ENCODE measurements at regions not wholly inside any gene's neighbourhood (a gene's known extent, or its start where the extent isn't known, plus 50 kb on each side); places are given as distances from the start of the nearest gene placed in this dataset.

DNA sequence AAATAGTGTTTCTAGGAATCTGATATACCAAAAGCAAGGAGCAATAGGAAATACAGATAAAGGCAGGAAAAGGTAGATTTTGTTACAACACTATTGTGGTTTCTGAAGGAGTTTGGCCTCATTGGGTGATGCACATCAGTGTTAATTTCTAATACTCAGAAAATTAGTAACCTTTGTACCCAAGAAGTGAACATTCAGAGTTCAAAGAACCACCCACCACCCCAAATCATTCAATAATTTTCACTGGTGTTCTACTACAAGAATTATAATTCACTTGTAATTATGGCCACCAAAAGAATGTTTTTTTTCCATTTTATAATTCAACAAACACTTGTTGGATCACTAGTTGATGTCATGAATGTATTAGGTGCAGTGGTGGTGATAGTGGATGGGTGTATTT, 183.3 kb downstream of the UBE2E3 start:
- POLR2A ChIA-PET (ENCODE audit: partially characterized antibody) = interaction anchor here (0.7 to 3.7 kb wide), 6 partner anchors 19 to 294 kb away, joined by 3 to 28 read pairs (median 12); partner anchors contain the start of gene ITGA4

DNA sequence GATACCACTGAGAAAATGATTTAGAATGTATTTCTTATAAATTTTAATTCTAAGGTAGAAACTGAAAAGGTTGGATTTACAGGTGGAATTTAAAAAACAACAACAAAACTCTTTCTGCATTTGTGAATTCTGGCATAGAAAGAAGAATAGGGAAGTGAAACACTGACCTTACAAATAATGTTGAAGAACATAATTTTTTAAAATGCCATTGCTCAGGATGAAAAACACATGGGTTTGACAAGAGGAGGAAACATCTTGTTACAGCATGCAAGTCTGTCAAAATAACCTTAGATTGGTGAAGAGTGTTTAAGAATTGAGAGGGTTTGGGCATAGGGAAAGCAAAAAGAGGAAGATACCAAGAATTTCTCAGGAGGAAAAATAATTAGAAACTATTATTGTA, 184.3 kb downstream of the UBE2E3 start:
- Histone ChIP-seq H3K4me1 (ENCODE audit: insufficient read depth, low read length) (peaks cover 44% of the 10 kb centered on the region), H3K4me3 (ENCODE audit: low read length in 2 of 2) (peak overlapping the region in 1 of 2 donors; percentile 42), H3K9me3 (ENCODE audit: control insufficient read depth in 1 of 2, low read length in 2 of 2) (no peaks in the 10 kb centered on the region), H3K36me3 (ENCODE audit: insufficient read depth, low read length) (no peaks in the 10 kb centered on the region), H3K27me3 (ENCODE audit: insufficient read depth, low read length) (no peaks in the 10 kb centered on the region), H3K27ac (ENCODE audit: low read depth, low read length) (peak overlapping the region; percentile 53)
- ChIA-PET POLR2A (ENCODE audit: partially characterized antibody) (interaction anchor here (0.7 to 3.7 kb wide), 19 partner anchors 9 to 293 kb away, joined by 3 to 28 read pairs (median 5); partner anchors contain the start of gene ITGA4), CTCF (ENCODE audit: partially characterized antibody) (interaction anchor here (1.4 to 1.9 kb wide), 3 partner anchors 10 to 60 kb away, joined by 4 to 7 read pairs (median 5); no protein-coding TSS in a partner anchor)
- Mint-ChIP-seq H3K9me3 (peaks cover 6 to 29% (median 24%) of the 10 kb centered on the region in 8 donors), H3K4me1 (peaks cover 28 to 60% (median 47%) of the 10 kb centered on the region in 4 donors), H3K36me3 (peaks cover 23 to 38% of the 10 kb centered on the region in 2 donors), H3K27ac (peak overlapping the region; percentile 88 to 98 (median 95)), H3K27me3 (no peaks in the 10 kb centered on the region), H3K4me3 (peak overlapping the region; percentile 45 to 83 (median 78))
- no peak for DNase-seq
- intact Hi-C loops (cut with micrococcal nuclease) = loop anchor here (1.0 to 2.0 kb wide), 4 partner anchors 14 to 40 kb away; no protein-coding TSS in a partner anchor

More for the DNA sequence above, 183.3 kb downstream of the UBE2E3 start:
- Histone ChIP-seq H3K4me3 (ENCODE audit: low read length in 2 of 2) (no peak overlapping the region), H3K27ac (ENCODE audit: low read depth, low read length) (peak overlapping the region; percentile 28), H3K27me3 (ENCODE audit: insufficient read depth, low read length) (no peaks in the 10 kb centered on the region), H3K9me3 (ENCODE audit: control insufficient read depth in 1 of 2, low read length in 2 of 2) (no peaks in the 10 kb centered on the region), H3K4me1 (ENCODE audit: insufficient read depth, low read length) (peaks cover 38% of the 10 kb centered on the region), H3K36me3 (ENCODE audit: insufficient read depth, low read length) (no peaks in the 10 kb centered on the region)
- H3K9me3 Mint-ChIP-seq = peaks cover 6 to 31% (median 24%) of the 10 kb centered on the region in 8 donors
- no peak for DNase-seq
- intact Hi-C loops (cut with micrococcal nuclease) = loop anchor here (2.0 kb wide), 3 partner anchors 13 to 39 kb away; no protein-coding TSS in a partner anchor
- H3K27ac Mint-ChIP-seq = peak overlapping the region; percentile 54 to 96 (median 83)
- no peaks in the 10 kb centered on the region for H3K27me3 Mint-ChIP-seq
- peaks cover 23 to 44% of the 10 kb centered on the region in 2 donors for H3K36me3 Mint-ChIP-seq
- H3K4me1 Mint-ChIP-seq = peaks cover 23 to 55% (median 43%) of the 10 kb centered on the region in 4 donors
- peak overlapping the region in 7 of 8 donors; percentile 4 to 73 (median 65) for H3K4me3 Mint-ChIP-seq
- CTCF ChIA-PET (ENCODE audit: partially characterized antibody) = no interaction called here

DNA sequence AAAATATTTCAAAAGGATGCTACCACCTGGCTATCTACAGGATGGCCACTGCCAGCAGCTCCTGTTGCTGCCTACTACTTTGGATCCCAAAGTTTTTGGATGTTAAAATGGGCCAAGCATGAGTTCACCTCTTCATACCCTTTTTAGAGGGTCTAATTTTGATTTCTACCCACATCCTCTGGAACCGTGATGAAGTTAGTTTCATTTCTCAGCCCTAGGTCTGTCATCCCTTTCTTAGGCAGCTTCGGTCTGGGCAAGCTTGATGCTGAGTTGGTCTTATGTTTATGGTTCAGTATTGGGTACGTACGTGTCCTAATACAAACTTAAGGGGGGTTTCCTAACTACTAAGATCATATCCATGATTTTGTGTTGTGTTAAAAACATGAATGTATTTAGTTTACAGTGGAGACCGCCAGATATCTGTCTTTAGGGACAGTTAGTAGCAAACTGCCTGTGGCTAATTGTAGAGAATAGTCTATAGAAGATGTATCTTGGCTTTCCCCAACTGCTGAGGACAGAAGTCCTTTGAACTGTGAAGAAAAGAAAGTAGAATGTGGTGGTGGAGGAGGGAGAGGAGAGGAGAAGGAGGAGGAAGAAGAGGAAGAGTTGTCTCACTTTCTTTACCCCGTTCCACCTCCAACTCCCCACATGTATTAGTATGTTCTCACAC, 184.9 kb downstream of the UBE2E3 start:
- peak in 3 of 5 donors; percentile 53 to 57 (median 57) for DNase-seq
- peak overlapping the region; percentile 53 for H3K27ac ChIP-seq (ENCODE audit: low read depth, low read length)
- intact Hi-C loops (cut with micrococcal nuclease) = loop anchor here (1.0 to 2.0 kb wide), 4 partner anchors 13 to 41 kb away; no protein-coding TSS in a partner anchor
- Mint-ChIP-seq H3K27me3 (no peaks in the 10 kb centered on the region), H3K9me3 (peaks cover 5 to 33% (median 22%) of the 10 kb centered on the region in 8 donors), H3K4me1 (peaks cover 33 to 66% (median 50%) of the 10 kb centered on the region in 4 donors), H3K4me3 (peak overlapping the region in 7 of 8 donors; percentile 45 to 83 (median 78)), H3K27ac (peak overlapping the region; percentile 88 to 98 (median 95)), H3K36me3 (peaks cover 20 to 35% of the 10 kb centered on the region in 2 donors)
- peaks cover 50% of the 10 kb centered on the region for H3K4me1 ChIP-seq (ENCODE audit: insufficient read depth, low read length)
- ChIA-PET CTCF (ENCODE audit: partially characterized antibody) (interaction anchor here (0.8 to 1.9 kb wide), 5 partner anchors 10 to 291 kb away, joined by 3 to 7 read pairs (median 4); no protein-coding TSS in a partner anchor), POLR2A (ENCODE audit: partially characterized antibody) (interaction anchor here (0.9 to 3.7 kb wide), 21 partner anchors 8 to 292 kb away, joined by 3 to 28 read pairs (median 5); partner anchors contain the start of gene ITGA4)
- H3K36me3 ChIP-seq (ENCODE audit: insufficient read depth, low read length) = no peaks in the 10 kb centered on the region
- H3K4me3 ChIP-seq (ENCODE audit: low read length in 2 of 2) = peak overlapping the region in 1 of 2 donors; percentile 42
- no peaks in the 10 kb centered on the region for H3K9me3 ChIP-seq (ENCODE audit: control insufficient read depth in 1 of 2, low read length in 2 of 2)
- no peaks in the 10 kb centered on the region for H3K27me3 ChIP-seq (ENCODE audit: insufficient read depth, low read length)

GRCh38 chr2:181169503-181169902, 189.1 kb downstream of the UBE2E3 start:
- Mint-ChIP-seq H3K4me3 (peak overlapping the region in 4 of 8 donors; percentile 36 to 60 (median 48)), H3K4me1 (peaks cover 28 to 60% (median 45%) of the 10 kb centered on the region in 4 donors), H3K27me3 (no peaks in the 10 kb centered on the region), H3K9me3 (peaks cover 5 to 33% (median 22%) of the 10 kb centered on the region in 8 donors), H3K27ac (peak overlapping the region in 6 of 7 donors; percentile 56 to 95 (median 79)), H3K36me3 (peaks cover 16 to 37% of the 10 kb centered on the region in 2 donors)
- H3K9me3 ChIP-seq (ENCODE audit: control insufficient read depth in 1 of 2, low read length in 2 of 2) = no peaks in the 10 kb centered on the region
- H3K4me1 ChIP-seq (ENCODE audit: insufficient read depth, low read length) = peaks cover 47% of the 10 kb centered on the region
- H3K27me3 ChIP-seq (ENCODE audit: insufficient read depth, low read length) = no peaks in the 10 kb centered on the region
- ChIA-PET POLR2A (ENCODE audit: partially characterized antibody) (interaction anchor here (0.9 to 2.8 kb wide), 7 partner anchors 9 to 288 kb away, joined by 3 to 11 read pairs (median 4); partner anchors contain the start of gene ITGA4), CTCF (ENCODE audit: partially characterized antibody) (interaction anchor here (0.8 to 1.9 kb wide), 3 partner anchors 9 to 135 kb away, joined by 3 to 6 read pairs (median 3); no protein-coding TSS in a partner anchor)
- no peak overlapping the region for H3K4me3 ChIP-seq (ENCODE audit: low read length in 2 of 2)
- intact Hi-C loops (cut with micrococcal nuclease) = no loop called here
- no peak for DNase-seq
- no peaks in the 10 kb centered on the region for H3K36me3 ChIP-seq (ENCODE audit: insufficient read depth, low read length)
- H3K27ac ChIP-seq (ENCODE audit: low read depth, low read length) = no peak overlapping the region

GRCh38 chr2:181170256-181170655, 189.9 kb downstream of the UBE2E3 start:
- ChIA-PET CTCF (ENCODE audit: partially characterized antibody) (interaction anchor here (0.8 to 1.9 kb wide), 3 partner anchors 8 to 134 kb away, joined by 3 to 6 read pairs (median 3); no protein-coding TSS in a partner anchor), POLR2A (ENCODE audit: partially characterized antibody) (interaction anchor here (0.9 to 2.8 kb wide), 6 partner anchors 23 to 287 kb away, joined by 3 to 11 read pairs (median 6); partner anchors contain the start of gene ITGA4)
- H3K4me1 ChIP-seq (ENCODE audit: insufficient read depth, low read length) = peaks cover 48% of the 10 kb centered on the region
- Mint-ChIP-seq H3K9me3 (peaks cover 5 to 33% (median 22%) of the 10 kb centered on the region in 8 donors), H3K4me3 (peak overlapping the region in 7 of 8 donors; percentile 18 to 72 (median 57)), H3K27me3 (no peaks in the 10 kb centered on the region), H3K27ac (peak overlapping the region; percentile 70 to 95 (median 86)), H3K36me3 (peaks cover 16 to 39% of the 10 kb centered on the region in 2 donors), H3K4me1 (peaks cover 30 to 58% (median 44%) of the 10 kb centered on the region in 4 donors)
- H3K4me3 ChIP-seq (ENCODE audit: low read length in 2 of 2) = no peak overlapping the region
- no peaks in the 10 kb centered on the region for H3K36me3 ChIP-seq (ENCODE audit: insufficient read depth, low read length)
- intact Hi-C loops (cut with micrococcal nuclease) = no loop called here
- peak in 1 of 5 donors; percentile 20 for DNase-seq
- no peaks in the 10 kb centered on the region for H3K27me3 ChIP-seq (ENCODE audit: insufficient read depth, low read length)
- no peaks in the 10 kb centered on the region for H3K9me3 ChIP-seq (ENCODE audit: control insufficient read depth in 1 of 2, low read length in 2 of 2)
- peak overlapping the region; percentile 5 for H3K27ac ChIP-seq (ENCODE audit: low read depth, low read length)

- H3K27me3 Mint-ChIP-seq = no peaks in the 10 kb centered on the region
- Histone ChIP-seq H3K4me3 (ENCODE audit: low read length in 2 of 2) (no peak overlapping the region), H3K36me3 (ENCODE audit: insufficient read depth, low read length) (no peaks in the 10 kb centered on the region), H3K9me3 (ENCODE audit: control insufficient read depth in 1 of 2, low read length in 2 of 2) (no peaks in the 10 kb centered on the region), H3K27me3 (ENCODE audit: insufficient read depth, low read length) (no peaks in the 10 kb centered on the region), H3K27ac (ENCODE audit: low read depth, low read length) (no peak overlapping the region), H3K4me1 (ENCODE audit: insufficient read depth, low read length) (peaks cover 57% of the 10 kb centered on the region)
- ChIA-PET CTCF (ENCODE audit: partially characterized antibody) (no interaction called here), POLR2A (ENCODE audit: partially characterized antibody) (interaction anchor here (0.9 to 1.7 kb wide), 3 partner anchors 46 to 285 kb away, joined by 3 to 5 read pairs (median 3); no protein-coding TSS in a partner anchor)
- H3K4me3 Mint-ChIP-seq = no peak overlapping the region
- no peak for DNase-seq
- H3K4me1 Mint-ChIP-seq = peaks cover 29 to 61% (median 35%) of the 10 kb centered on the region in 4 donors
- peak overlapping the region in 4 of 7 donors; percentile 37 to 70 (median 48) for H3K27ac Mint-ChIP-seq
- peaks cover 4 to 20% of the 10 kb centered on the region in 2 donors for H3K36me3 Mint-ChIP-seq
- intact Hi-C loops (cut with micrococcal nuclease) = no loop called here
- H3K9me3 Mint-ChIP-seq = peaks cover 0 to 13% (median 7%) of the 10 kb centered on the region in 8 donors
These were observed 192.3 kb downstream of the UBE2E3 start for GRCh38 chr2:181172676-181173075.

All from CD4-positive, alpha-beta memory T cell (primary cell).